ENCODE measurements at regions not wholly inside any gene's neighbourhood (a gene's known extent, or its start where the extent isn't known, plus 50 kb on each side); places are given as distances from the start of the nearest gene placed in this dataset.

DNA sequence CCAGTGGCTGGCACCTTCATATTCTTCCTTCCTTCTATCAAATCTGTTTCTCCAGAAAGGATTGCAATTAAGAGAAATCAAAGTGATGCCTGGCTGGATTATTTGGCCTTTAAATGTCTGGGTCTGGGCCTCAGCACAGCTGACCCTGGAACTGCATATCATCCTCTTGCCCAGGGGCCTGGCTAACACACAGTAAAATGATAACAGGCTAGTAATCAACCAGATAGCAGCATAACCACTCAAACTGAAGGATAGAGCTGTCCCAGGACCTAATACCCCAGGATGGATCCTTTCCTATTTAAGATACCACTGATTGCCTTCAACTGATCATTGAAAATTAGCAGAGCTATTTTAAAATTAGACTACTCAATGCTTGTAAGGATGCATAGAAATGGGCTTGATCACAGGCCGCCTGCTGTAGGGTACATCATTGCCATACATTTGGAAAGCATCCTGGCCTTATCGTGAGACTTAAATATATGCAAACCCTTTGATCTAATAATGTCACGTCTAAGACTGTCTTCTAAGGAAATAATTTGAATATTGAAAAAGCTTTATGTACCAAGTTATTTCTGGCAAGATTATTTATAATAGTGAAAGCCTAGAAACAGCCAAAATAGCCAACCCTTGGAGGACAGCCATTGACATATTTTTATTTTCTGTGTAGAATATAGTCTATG is 144.0 kb upstream of the CHST15 start:
- Histone ChIP-seq H3K27me3 (no peaks in the 10 kb centered on the region), H3K27ac (no peak overlapping the region), H3K36me3 (no peaks in the 10 kb centered on the region), H3K4me1 (no peaks in the 10 kb centered on the region), H3K9me3 (no peaks in the 10 kb centered on the region), H3K4me3 (no peak overlapping the region)
- WGBS (ENCODE audit: insufficient coverage, low coverage, low lambda C conversion rate, missing lambda C conversion rate): 48% methylated on average over 3 of the region's 3 CpGs
- DNase-seq: no peak
- TF ChIP-seq POLR2A (IDR thresholded peaks at IDR 0.05): no peak
- TF ChIP-seq, protein P1, sequence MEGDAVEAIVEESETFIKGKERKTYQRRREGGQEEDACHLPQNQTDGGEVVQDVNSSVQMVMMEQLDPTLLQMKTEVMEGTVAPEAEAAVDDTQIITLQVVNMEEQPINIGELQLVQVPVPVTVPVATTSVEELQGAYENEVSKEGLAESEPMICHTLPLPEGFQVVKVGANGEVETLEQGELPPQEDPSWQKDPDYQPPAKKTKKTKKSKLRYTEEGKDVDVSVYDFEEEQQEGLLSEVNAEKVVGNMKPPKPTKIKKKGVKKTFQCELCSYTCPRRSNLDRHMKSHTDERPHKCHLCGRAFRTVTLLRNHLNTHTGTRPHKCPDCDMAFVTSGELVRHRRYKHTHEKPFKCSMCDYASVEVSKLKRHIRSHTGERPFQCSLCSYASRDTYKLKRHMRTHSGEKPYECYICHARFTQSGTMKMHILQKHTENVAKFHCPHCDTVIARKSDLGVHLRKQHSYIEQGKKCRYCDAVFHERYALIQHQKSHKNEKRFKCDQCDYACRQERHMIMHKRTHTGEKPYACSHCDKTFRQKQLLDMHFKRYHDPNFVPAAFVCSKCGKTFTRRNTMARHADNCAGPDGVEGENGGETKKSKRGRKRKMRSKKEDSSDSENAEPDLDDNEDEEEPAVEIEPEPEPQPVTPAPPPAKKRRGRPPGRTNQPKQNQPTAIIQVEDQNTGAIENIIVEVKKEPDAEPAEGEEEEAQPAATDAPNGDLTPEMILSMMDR (IDR thresholded peaks at IDR 0.05): no peak
- intact Hi-C loops (cut with DNase I): no loop called here
- ATAC-seq: no peak

DNA sequence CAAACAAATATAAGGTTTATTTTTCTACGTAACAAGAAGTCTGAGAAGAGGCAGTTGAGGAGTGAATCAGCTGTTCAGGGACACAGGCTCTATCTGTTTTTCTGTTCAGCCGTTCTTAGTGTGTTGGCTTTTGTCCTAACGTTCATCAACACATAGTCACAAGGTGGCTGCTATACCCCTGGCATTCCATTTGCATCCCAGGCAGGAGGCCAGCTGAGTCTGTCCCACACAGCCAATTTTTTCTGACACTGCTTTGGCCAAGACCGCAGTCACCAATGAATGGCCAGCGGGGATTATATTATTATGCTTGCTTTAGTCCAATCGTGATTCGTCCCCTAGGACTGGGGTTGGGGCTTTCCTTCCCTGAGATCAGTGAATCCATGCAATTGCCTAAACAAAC is 143.4 kb upstream of the CHST15 start:
- ATAC-seq: no peak
- Histone ChIP-seq H3K36me3 (no peaks in the 10 kb centered on the region), H3K4me3 (no peak overlapping the region), H3K27ac (no peak overlapping the region), H3K9me3 (no peaks in the 10 kb centered on the region), H3K4me1 (no peaks in the 10 kb centered on the region), H3K27me3 (no peaks in the 10 kb centered on the region)
- WGBS (ENCODE audit: insufficient coverage, low coverage, low lambda C conversion rate, missing lambda C conversion rate): 81% methylated on average over 4 of the region's 7 CpGs
- intact Hi-C loops (cut with DNase I): no loop called here
- TF ChIP-seq POLR2A (IDR thresholded peaks at IDR 0.05): no peak
- TF ChIP-seq, protein P1 (IDR thresholded peaks at IDR 0.05): no peak
- peak in 1 of 3 donors; percentile 37 for DNase-seq

DNA sequence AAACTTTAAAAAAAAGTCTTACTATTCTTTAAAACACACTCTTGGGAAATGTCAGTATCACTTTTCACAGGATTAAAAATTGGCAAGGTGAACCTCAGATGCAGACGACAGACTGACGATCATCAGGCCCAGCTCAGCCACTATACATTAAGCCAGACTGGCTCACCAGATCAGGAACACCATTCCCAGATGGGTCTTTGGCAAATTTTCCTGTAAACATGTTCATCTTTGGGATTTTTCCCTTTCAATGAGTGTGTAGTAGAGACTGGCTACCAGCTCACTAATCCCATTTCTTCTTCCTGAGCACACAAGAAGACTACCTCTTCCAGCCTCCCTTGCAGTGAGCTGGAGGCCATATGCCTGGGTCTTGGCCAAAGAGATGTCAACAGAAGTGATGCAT is 142.7 kb upstream of the CHST15 start:
- TF ChIP-seq, protein P1 (IDR thresholded peaks at IDR 0.05): no peak
- TF ChIP-seq POLR2A (IDR thresholded peaks at IDR 0.05): no peak

DNA sequence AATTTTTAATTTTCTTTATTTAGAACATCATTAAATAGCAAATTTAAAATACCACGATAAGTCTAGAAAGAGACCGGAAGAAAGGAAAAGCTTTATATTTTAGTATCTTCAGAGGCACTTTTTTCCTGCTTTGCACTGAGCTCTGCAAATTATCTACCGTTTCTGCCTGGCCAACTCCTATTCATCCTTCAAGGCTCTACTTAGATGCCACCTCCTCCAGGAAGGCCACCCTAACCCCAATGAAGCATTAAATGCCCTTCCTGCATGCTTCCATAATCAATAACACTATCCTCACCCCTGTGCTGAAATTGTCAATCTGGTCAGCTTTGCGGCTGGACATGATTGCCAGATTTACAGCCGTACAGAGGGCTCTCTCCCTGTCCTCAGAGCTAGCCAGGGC is 141.8 kb upstream of the CHST15 start:
- TF ChIP-seq, protein P1 (IDR thresholded peaks at IDR 0.05): no peak
- TF ChIP-seq POLR2A (IDR thresholded peaks at IDR 0.05): no peak

More for the DNA sequence above, 142.7 kb upstream of the CHST15 start:
- ATAC-seq (no peak), DNase-seq (peak in 1 of 3 donors; percentile 1)
- intact Hi-C loops (cut with DNase I): no loop called here
- Histone ChIP-seq H3K9me3 (no peaks in the 10 kb centered on the region), H3K27me3 (no peaks in the 10 kb centered on the region), H3K4me1 (no peaks in the 10 kb centered on the region), H3K36me3 (no peaks in the 10 kb centered on the region), H3K27ac (no peak overlapping the region), H3K4me3 (no peak overlapping the region)
- WGBS (ENCODE audit: insufficient coverage, low coverage, low lambda C conversion rate, missing lambda C conversion rate): 75% methylated on average over 2 of the region's 2 CpGs

More for the DNA sequence above, 141.8 kb upstream of the CHST15 start:
- WGBS (ENCODE audit: insufficient coverage, low coverage, low lambda C conversion rate, missing lambda C conversion rate): 77% methylated on average over 5 of the region's 5 CpGs
- no peak for ATAC-seq
- no peaks in the 10 kb centered on the region for H3K27me3 ChIP-seq
- no peak overlapping the region for H3K27ac ChIP-seq
- no peak for DNase-seq
- no peaks in the 10 kb centered on the region for H3K36me3 ChIP-seq
- H3K4me3 ChIP-seq: no peak overlapping the region
- intact Hi-C loops (cut with DNase I): no loop called here
- no peaks in the 10 kb centered on the region for H3K4me1 ChIP-seq
- H3K9me3 ChIP-seq: no peaks in the 10 kb centered on the region
